ENCODE measurements at regions not wholly inside any gene's neighbourhood (a gene's known extent, or its start where the extent isn't known, plus 50 kb on each side); places are given as distances from the start of the nearest gene placed in this dataset.
"Not testable (repeated sequence)": the region's sequence is repeated elsewhere in the genome, so short reads cannot be mapped to it uniquely, and the experiment has no call there.

DNA sequence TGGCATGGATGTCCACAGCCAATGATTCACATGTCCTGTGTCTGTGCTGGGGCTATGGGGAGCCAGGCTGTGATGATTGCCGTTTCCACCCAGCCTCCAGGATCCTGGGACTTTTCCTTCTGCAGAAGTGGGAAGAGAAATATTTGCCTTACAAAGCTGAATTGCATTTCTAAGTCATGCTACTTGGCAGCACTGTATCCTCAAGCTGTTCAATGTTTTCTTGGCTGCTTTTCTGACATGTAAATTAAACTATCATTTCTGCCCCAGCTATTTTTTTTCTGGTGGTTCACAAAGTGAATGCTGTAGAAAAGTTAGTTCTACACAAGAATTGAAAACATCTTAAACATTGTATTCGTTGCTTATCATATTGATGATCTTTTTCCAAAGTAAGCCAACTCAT lies 51.9 kb upstream of the TCERG1L start:
- Histone ChIP-seq H3K27me3 (no peaks in the 10 kb centered on the region), H3K36me3 (replicated peaks in 1 of 2; ENCODE audit: insufficient read depth in 1 of 2, low read depth in 2 of 2) (no peaks in the 10 kb centered on the region), H3K27ac (no peak overlapping the region), H3K4me3 (no peak overlapping the region), H3K9me3 (peaks cover 0 to 10% (median 2%) of the 10 kb centered on the region in 3 donors), H3K4me1 (no peaks in the 10 kb centered on the region)
- intact Hi-C loops (cut with DNase I), result no loop called here
- WGBS, 2 donors, result 30 to 44% methylated on average over 2 of the region's 2 CpGs
- ATAC-seq (no peak), DNase-seq (no peak)
- no peak for TF ChIP-seq POLR2A (IDR thresholded peaks at IDR 0.05)
- TF ChIP-seq, protein P1, sequence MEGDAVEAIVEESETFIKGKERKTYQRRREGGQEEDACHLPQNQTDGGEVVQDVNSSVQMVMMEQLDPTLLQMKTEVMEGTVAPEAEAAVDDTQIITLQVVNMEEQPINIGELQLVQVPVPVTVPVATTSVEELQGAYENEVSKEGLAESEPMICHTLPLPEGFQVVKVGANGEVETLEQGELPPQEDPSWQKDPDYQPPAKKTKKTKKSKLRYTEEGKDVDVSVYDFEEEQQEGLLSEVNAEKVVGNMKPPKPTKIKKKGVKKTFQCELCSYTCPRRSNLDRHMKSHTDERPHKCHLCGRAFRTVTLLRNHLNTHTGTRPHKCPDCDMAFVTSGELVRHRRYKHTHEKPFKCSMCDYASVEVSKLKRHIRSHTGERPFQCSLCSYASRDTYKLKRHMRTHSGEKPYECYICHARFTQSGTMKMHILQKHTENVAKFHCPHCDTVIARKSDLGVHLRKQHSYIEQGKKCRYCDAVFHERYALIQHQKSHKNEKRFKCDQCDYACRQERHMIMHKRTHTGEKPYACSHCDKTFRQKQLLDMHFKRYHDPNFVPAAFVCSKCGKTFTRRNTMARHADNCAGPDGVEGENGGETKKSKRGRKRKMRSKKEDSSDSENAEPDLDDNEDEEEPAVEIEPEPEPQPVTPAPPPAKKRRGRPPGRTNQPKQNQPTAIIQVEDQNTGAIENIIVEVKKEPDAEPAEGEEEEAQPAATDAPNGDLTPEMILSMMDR (IDR thresholded peaks at IDR 0.05), result no peak

DNA sequence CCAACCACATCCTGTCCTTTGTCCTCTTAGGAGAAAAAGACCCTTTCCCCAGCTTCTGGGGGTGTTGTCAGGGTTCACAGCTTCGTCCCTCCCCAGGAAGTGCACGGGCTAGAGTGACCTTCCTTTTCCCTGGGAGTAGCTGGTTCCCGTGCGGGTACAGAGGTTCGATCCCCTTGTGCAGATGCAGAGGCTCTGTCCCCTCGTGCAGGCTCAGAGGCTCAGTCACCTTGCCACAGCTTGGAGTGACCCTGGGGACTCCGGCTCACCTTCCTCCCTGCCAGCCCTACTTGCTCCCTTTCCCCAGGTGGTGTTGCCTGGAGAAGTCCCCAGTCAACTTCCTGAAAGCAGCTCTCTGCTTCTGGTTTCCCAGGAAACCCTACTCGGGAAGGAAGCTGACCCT lies 60.0 kb upstream of the TCERG1L start:
- DNase-seq (no peak), ATAC-seq (no peak)
- Histone ChIP-seq H3K4me3 (no peak overlapping the region), H3K27me3 (no peaks in the 10 kb centered on the region), H3K9me3 (peaks cover 0 to 16% (median 2%) of the 10 kb centered on the region in 3 donors), H3K27ac (no peak overlapping the region), H3K4me1 (no peaks in the 10 kb centered on the region), H3K36me3 (replicated peaks in 1 of 2; ENCODE audit: insufficient read depth in 1 of 2, low read depth in 2 of 2) (no peaks in the 10 kb centered on the region)
- WGBS, 2 donors, result 35% methylated on average over 7 to 8 of the region's 8 CpGs
- TF ChIP-seq, protein P1 (IDR thresholded peaks at IDR 0.05), result no peak
- TF ChIP-seq POLR2A (IDR thresholded peaks at IDR 0.05), result no peak
- intact Hi-C loops (cut with DNase I), result no loop called here

DNA sequence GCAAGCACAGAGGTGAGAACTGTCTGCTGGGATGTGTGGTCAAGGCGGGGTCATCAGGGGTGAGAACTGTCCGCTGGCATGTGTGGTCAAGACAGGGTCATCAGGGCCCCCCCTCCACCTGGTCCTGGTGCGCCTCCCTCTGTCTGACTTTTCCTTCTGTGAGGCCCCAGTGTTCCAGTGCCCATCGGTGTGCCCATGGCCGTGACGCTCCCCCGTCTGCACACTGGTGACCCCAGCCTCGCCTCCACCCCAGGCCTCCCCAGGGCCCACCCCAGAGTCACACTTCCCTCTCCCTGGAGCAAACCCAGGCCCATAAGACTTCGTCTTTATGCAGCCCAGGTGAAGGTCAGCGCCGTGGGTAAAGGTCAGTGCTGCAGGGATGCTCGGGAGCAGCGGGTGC lies 70.1 kb upstream of the TCERG1L start:
- 70 to 78% methylated on average over 5 to 13 of the region's 13 CpGs for WGBS, 2 donors
- Histone ChIP-seq H3K9me3 (no peaks in the 10 kb centered on the region), H3K27ac (no peak overlapping the region), H3K4me3 (no peak overlapping the region), H3K27me3 (no peaks in the 10 kb centered on the region), H3K4me1 (no peaks in the 10 kb centered on the region), H3K36me3 (replicated peaks in 1 of 2; ENCODE audit: insufficient read depth in 1 of 2, low read depth in 2 of 2) (no peaks in the 10 kb centered on the region)
- ATAC-seq (no peak), DNase-seq (no peak)
- intact Hi-C loops (cut with DNase I), result no loop called here
- TF ChIP-seq, protein P1 (IDR thresholded peaks at IDR 0.05), result no peak
- no peak for TF ChIP-seq POLR2A (IDR thresholded peaks at IDR 0.05)

DNA sequence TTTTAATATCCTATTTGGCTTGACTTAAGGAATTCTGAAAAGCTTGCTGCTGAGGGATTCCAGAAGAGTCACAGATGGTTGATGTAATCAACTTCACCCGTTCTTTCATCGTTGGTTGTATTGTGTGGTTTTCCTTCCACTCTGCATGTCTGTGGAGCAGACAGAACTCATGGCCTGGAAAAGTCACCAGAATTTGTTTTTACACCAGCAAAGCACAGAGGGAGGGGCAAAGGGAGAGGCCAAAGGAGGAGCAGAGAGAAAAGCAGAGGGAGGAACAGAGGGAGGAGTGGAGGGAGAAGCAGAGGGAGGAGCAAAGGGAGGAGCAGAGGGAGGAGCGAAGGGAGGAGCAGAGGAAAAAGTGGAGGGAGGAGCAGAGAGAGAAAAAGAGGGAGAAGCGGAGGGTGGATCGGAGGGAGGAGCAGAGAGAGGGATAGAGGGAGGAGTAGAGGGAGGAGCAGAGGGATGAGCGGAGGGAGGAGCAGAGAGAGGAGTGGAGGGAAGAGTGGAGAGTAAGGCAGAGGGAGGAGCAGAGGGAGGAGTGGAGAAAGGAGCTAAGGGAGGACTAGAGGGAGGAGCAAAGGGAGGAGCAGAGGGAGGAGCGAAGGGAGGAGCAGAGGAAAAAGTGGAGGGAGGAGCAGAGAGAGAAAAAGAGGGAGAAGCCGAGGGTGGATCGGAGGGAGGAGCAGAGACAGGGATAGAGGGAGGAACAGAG lies 73.8 kb upstream of the TCERG1L start:
- H3K4me3 ChIP-seq; H3K9me3 ChIP-seq; H3K4me1 ChIP-seq; H3K27me3 ChIP-seq; H3K27ac ChIP-seq; H3K36me3 ChIP-seq (replicated peaks in 1 of 2; ENCODE audit: insufficient read depth in 1 of 2, low read depth in 2 of 2); intact Hi-C loops (cut with DNase I); ATAC-seq; DNase-seq: not testable (repeated sequence)
- WGBS, 2 donors, result 56 to 72% methylated on average over 9 of the region's 9 CpGs

DNA sequence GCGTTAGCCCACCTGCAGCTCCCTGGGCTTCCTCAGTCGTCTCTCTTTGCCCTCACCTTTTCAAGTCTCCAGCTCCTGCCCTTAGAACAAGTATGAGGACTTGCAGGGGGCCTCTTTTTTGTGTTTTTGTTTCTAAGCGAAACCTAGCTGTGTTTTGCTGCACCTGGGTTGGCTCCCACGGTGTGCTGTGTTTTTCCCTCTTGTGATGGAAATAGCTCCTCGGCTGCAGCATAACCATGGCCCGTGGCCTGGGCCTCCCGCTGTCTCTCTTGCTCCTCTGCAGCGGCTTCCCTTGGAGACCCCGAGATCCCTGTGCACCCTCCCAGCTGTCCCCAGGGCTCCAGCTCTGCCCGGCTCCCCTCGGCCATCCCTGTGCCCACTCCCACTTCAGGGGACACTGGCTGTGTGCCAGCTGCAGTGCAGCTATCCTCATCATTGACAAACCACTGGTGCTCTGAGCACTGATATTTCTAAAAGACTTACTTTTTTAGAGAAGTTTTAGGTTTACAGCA lies 75.6 kb upstream of the TCERG1L start:
- intact Hi-C loops (cut with DNase I), result no loop called here
- Histone ChIP-seq H3K4me1 (no peaks in the 10 kb centered on the region), H3K27ac (no peak overlapping the region), H3K4me3 (no peak overlapping the region), H3K27me3 (no peaks in the 10 kb centered on the region), H3K36me3 (replicated peaks in 1 of 2; ENCODE audit: insufficient read depth in 1 of 2, low read depth in 2 of 2) (no peaks in the 10 kb centered on the region), H3K9me3 (no peaks in the 10 kb centered on the region)
- TF ChIP-seq, protein P1 (IDR thresholded peaks at IDR 0.05), result no peak
- no peak for TF ChIP-seq POLR2A (IDR thresholded peaks at IDR 0.05)
- peak in 2 of 4 donors; percentile 27 to 64 for DNase-seq
- WGBS, 2 donors, result 15 to 26% methylated on average over 9 to 11 of the region's 11 CpGs
- no peak for ATAC-seq

Measured in body of pancreas (tissue), 4 donors.